ENCODE measurements at regions not wholly inside any gene's neighbourhood (a gene's known extent, or its start where the extent isn't known, plus 50 kb on each side); places are given as distances from the start of the nearest gene placed in this dataset.
A peak's percentile ranks its signal among the peaks of the same experiment; 100 is the strongest.

DNA sequence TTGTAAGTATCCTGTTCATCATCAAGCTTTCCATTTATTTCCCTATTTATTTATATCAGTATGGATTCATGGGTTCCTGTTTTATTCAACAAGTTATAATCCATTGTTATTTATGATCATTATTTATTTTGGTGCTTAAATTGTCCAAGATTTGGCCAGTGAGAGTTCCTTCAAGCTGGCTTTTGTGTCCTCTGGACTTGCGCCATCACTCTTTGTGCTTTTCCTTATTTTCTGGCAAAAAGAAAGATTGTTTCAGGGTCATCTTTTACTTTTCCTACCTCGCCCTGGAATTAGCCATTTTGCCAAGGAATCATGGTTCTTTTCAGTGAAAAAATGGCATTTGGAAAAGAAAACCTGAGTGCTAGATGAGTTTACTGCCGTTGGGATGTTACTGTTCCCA lies 193.4 kb downstream of the ADAMTS15 start:
- no peak for DNase-seq (ENCODE audit: low spot score)

GRCh38 chr11:130642994-130643393 lies 194.5 kb downstream of the ADAMTS15 start:
- no peak for DNase-seq (ENCODE audit: low spot score)

DNA sequence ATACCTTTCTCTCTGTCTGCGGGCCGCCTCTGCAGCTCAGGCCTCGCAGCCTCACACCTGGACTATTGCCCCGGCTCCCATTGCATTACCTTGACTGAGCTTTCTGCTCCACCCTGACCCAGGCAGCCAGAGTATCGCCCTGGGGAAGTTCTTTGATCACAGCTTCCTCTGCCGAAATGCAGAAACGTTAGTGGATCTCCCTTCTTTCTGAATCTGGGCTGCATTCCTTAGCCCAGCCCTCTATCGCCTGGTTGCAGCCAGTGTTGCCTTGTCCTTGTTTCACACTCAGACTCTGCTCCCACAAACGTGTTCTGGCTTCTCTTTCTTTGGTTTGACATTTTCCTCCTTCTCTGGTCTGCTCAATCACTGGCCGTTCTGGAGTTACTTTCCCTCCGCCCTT lies 195.7 kb downstream of the ADAMTS15 start:
- DNase-seq (ENCODE audit: low spot score): no peak

GRCh38 chr11:130645164-130645842 lies 196.9 kb downstream of the ADAMTS15 start:
- no peak for DNase-seq (ENCODE audit: low spot score)

DNA sequence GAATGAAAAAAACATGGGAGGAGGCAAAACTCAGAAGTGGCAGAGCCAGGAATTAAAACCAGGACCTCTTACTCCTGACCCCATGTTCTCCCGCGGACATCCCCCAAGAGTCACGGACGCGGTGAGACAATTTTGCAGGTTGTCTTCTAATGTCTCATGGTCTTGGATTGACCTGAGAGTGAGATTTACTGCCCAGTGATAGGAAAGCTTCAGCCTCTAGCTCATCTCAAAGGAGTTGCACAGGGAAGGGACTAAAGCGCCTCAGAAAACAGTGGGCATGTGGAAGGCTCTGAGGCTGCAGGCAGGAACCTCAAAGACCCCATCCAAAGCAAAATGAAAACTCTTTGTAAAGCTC lies 197.4 kb downstream of the ADAMTS15 start:
- DNase-seq (ENCODE audit: low spot score): no peak

GRCh38 chr11:130646881-130647280 lies 198.4 kb downstream of the ADAMTS15 start:
- no peak for DNase-seq (ENCODE audit: low spot score)

DNA sequence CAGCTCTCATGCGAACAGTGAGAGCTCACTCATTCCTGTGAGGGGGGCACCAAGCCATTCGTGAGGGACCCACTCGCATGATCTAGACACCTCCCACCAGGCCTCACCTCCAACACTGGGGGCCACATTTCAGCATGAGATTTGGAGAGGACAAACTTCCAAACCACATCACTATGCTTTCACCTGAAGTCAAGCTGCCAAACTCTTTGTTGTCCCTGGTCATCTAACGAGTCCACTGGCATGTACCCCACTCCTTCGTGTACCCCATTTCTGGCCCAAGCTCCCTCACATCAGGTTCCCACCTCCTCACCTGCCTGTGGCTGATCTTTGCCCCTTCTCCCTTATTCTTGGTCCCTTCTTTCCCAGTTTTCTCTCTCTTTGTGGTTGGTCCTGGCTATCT lies 198.9 kb downstream of the ADAMTS15 start:
- no peak for DNase-seq (ENCODE audit: low spot score)

GRCh38 chr11:130649801-130650200 lies 201.4 kb downstream of the ADAMTS15 start:
- no peak for DNase-seq (ENCODE audit: low spot score)

GRCh38 chr11:130650456-130651030 lies 202.1 kb downstream of the ADAMTS15 start:
- no peak for DNase-seq (ENCODE audit: low spot score)

DNA sequence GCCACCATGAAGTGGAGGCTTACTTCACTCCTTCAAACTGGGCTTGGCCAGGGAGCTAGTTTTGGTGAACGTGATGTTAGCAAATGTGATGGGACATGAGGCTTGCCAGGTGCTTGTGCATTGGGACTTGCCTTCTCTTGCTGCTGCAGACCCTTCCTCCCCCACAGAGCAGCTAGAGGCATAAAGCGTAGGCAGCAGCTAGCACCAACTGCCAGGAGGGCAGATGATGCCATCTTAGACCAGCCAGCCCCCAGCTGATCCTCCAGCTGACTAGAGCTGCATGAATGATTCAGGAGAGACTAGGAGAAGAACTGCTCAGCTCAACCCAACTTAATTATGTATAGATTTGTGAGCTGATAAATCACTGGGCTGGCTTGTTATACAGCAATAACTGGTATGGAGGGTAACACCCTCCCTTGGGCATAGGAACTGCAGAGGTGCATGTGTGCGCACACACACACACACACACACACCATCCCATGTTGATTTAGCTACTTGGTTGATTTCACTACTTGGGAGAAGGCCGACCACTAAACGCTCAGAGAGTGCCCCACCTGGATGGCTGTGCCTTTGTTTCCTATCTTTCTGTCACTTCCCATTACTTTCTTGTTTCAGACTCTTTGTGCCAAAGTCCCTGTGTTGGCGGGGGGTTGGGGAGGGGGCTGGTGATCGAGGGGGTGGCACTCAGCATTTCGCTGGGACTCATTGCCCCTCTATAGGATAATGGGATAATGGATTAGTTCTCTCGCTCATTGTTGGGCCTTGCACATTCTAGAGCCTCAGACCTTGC lies 202.8 kb downstream of the ADAMTS15 start:
- no peak for DNase-seq (ENCODE audit: low spot score)

- no peak for DNase-seq (ENCODE audit: low spot score)
These were observed 204.4 kb downstream of the ADAMTS15 start for GRCh38 chr11:130652671-130653335.

DNA sequence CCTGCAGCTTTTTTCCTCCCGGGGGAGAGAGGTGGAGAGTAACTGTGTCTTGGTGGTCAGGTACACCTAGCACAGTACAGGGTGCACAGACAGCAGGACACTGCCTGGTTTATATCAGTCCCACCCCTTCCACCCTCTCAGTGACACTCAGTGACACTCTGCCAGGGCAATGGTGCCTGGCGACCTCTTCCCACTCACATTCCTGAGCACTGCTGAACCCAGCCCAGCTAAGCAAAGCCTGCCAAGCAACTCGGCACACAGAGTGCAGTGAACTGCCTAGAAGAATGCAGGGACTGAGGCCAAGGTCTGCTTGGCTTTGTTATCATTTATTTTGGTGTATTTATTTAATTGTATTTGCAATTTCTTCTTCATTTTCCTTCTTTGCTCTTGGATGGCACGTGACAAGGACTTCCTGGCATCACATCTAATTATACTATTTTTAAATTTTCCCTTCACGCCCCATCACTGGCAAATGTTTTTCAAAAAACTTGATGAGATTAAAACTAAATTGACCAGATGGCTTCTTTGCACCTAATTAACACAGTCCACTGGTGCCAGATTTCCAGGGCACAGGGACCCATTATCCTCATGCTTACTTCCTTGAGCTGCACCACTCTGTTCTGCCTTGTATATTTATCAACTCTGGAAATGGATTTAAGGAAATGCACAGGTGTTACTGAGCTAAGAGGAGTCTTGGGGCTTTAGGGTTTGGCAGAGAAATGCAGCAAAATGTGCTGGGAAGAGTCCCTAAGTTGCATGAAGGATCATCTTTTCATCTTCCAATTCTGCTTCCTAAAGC lies 205.6 kb downstream of the ADAMTS15 start:
- no peak for DNase-seq (ENCODE audit: low spot score)

- DNase-seq (ENCODE audit: low spot score): no peak
These were observed 206.9 kb downstream of the ADAMTS15 start for GRCh38 chr11:130655300-130655699.

DNA sequence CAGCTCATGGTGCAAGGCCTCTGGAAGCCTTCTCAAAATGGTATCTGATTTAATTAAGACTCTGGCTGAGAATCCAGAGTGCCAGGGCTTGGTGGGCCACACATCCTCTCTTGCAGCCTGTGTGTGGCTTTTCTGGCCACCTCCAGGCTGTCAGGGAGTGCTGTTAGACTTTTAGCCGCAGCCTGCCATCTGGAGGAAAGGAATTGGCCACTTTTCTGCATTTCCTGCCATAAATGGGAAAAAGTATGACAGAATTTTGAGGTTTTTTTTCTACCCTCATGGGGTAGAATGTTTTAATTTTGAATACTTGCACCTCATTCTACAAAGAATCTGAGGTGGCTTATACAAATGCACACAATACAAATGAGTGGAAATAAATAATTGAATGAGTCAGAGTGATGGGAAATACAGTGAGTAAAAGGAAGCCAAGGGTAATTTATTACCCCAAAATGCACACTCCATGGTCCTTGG lies 218.4 kb downstream of the ADAMTS15 start:
- DNase-seq (ENCODE audit: low spot score): no peak

GRCh38 chr11:130668751-130669150 lies 220.3 kb downstream of the ADAMTS15 start:
- no peak for DNase-seq (ENCODE audit: low spot score)

DNA sequence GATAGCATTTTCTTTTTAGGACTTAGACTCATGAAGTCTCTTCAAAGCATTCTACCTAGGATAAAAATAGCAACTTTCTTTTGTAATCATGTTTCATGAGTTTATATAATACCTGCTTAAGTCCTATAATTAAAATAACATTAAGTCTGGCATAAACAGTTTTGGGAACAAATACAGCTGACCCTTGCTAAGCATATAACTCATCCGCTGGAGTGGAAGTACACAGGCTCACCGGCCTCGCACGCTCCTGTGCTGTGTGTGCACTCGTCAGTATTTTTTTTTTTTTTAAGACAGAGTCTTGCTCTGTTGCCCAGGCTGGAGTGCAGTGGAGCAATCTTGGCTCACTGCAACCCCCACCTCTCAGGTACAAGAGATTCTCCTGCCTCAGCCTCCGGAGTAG lies 221.8 kb downstream of the ADAMTS15 start:
- DNase-seq (ENCODE audit: low spot score): no peak

GRCh38 chr11:130671801-130672700 lies 223.6 kb downstream of the ADAMTS15 start:
- peak; percentile 79 for DNase-seq (ENCODE audit: low spot score)

- no peak for DNase-seq (ENCODE audit: low spot score)
These were observed 224.5 kb downstream of the ADAMTS15 start for GRCh38 chr11:130672911-130673310.

GRCh38 chr11:130673698-130674097 lies 225.3 kb downstream of the ADAMTS15 start:
- no peak for DNase-seq (ENCODE audit: low spot score)

DNA sequence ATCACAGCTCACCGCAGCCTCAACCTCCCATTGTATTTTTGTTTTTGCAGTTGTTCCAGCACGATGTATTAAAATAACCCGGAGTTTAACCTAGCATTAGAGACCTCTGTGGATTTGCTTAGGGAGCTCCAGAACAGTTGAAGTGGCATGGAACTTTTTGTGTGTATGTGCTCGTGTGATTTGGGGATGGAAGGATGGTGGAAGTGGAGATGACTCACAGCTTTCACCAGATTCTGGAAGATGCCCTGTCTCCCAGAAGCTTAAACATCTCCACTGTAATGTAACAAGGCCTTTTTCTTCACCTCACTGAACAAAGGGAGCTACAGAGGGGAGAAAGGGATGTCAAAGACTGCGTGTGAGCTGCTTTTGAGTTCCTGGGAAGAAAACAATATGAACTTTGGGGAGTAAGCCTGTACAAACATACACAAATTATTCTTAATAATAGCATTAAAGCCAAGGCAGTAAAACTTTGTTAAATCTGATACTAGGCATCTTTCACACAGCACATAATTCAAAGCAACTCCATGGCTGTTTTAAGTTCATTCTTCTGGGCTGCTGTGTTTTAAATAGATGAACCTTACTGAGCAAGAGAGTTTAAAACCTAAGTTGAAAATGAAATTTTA lies 226.4 kb downstream of the ADAMTS15 start:
- no peak for DNase-seq (ENCODE audit: low spot score)

Measured in left forelimb (tissue), 1 donor.